ENCODE measurements at regions not wholly inside any gene's neighbourhood (a gene's known extent, or its start where the extent isn't known, plus 50 kb on each side); places are given as distances from the start of the nearest gene placed in this dataset.

DNA sequence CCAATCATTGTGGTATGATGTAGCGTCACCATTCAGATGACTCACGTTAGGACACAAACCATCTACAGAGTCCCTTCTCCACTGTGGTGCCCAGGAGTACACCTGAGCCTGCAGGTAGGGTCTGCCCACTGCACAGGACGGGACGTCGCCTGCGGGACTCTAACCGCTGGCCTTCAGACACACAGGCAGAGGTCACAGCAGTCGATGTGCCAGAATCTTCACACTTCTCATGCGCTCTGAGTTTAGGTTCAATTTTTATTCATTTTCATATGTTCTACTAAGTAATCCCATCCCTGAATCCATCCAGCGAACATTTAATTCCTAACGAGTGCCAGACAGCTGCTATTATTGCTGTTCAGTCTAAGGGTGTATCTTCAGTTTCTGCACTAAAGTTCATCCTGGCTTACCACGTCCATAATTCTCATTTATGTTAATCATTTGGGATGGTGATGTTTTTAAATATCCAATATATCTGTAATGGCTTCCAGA, 73.3 kb downstream of the CXCL12 start:
- DNase-seq (ENCODE audit: insufficient read length) (no peak), FAIRE-seq (no peak)
- TF ChIP-seq POLR2AphosphoS5 (IDR thresholded peaks at IDR 0.05; ENCODE audit: low read depth, low read length), result no peak
- TF ChIP-seq TAF1 (IDR thresholded peaks at IDR 0.05; ENCODE audit: borderline replicate concordance, low read depth, low read length), result no peak
- TF ChIP-seq POLR2A (IDR thresholded peaks at IDR 0.05; ENCODE audit: low read depth, low read length), result no peak

DNA sequence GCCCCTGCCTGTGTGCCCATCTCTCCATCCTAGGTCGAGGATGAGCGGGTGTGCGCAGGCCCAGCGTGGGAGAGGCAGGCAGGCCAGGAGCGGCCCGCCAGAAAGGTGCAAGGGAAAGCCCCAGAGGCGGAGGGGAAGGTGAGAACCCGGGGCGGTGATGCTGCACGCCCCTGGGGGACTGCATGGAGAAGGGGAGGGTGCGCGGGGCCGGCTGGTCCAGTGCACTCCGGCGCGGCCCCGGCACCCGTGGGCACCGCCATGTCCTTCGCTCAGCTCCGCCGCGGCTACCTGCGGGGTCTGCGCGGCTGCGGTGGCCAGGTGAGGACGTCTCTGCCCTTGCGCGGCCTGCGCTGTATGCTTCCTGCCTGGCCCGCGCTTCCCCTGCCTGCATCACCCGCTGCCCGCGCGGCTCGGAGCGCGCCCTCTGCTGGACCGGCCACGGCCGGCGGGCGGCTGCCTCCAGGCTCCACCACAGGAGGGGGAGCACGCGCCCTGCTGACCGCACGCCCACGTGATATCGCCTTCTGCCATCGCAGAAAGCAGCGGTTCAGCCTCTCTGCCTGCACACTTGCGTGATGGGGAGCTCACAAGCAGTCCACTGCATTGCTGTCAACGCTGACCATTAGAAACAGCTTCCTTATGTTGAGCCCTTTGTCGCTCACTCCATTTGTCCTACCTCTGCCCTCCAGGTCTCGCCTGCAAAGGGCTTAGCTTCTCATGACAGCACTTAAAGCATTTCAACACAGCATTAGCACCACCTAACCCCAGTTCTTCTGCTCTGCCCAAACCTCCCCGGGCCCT, 73.9 kb downstream of the CXCL12 start:
- no peak for TF ChIP-seq POLR2A (IDR thresholded peaks at IDR 0.05; ENCODE audit: low read depth, low read length)
- no peak for TF ChIP-seq POLR2AphosphoS5 (IDR thresholded peaks at IDR 0.05; ENCODE audit: low read depth, low read length)
- TF ChIP-seq TAF1 (IDR thresholded peaks at IDR 0.05; ENCODE audit: borderline replicate concordance, low read depth, low read length), result no peak
- DNase-seq (ENCODE audit: insufficient read length), result peak; percentile 67
- peak; percentile 97 for FAIRE-seq

DNA sequence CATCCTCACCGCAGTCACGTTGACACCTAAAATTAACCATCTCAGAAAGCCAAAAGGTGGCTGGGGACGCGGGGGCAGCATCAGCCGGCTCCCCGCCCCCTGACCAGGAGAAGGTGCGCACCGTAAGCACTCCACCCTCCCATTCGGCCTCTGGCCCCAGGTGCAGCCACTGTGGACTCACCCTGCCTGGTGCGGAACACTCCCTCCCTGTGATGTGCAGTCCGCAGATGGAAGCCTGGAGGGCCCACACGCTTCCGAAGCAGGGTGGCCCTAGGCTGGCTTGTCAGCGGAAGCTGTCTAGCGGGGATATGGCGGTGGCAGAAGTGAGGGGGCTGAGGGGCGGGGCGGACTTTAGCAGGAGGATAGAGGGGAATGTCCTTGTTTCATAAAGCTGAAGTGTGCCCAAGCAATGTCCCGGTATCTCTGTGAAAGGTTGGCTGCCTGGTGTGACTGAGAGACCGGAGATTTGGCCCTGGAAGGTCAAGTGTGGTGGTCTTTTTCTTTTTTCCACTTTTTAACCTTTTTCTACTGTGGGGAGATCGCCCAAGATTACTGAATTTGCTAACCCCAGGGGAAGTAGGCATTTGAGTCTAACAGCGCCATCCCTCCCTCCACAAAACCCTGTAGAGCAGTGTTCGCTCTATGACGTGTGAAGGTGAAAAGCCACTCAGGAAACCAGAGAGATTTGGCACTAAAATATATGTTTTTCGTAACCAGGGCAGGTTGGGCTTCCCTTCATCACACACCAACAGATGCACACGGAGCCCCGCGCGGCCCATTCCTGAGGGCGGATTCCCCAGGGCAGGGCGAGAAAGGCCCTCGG, 74.7 kb downstream of the CXCL12 start:
- TF ChIP-seq POLR2A (IDR thresholded peaks at IDR 0.05; ENCODE audit: low read depth, low read length), result no peak
- TF ChIP-seq TAF1 (IDR thresholded peaks at IDR 0.05; ENCODE audit: borderline replicate concordance, low read depth, low read length), result no peak
- TF ChIP-seq POLR2AphosphoS5 (IDR thresholded peaks at IDR 0.05; ENCODE audit: low read depth, low read length), result no peak
- DNase-seq (ENCODE audit: insufficient read length) (no peak), FAIRE-seq (no peak)

DNA sequence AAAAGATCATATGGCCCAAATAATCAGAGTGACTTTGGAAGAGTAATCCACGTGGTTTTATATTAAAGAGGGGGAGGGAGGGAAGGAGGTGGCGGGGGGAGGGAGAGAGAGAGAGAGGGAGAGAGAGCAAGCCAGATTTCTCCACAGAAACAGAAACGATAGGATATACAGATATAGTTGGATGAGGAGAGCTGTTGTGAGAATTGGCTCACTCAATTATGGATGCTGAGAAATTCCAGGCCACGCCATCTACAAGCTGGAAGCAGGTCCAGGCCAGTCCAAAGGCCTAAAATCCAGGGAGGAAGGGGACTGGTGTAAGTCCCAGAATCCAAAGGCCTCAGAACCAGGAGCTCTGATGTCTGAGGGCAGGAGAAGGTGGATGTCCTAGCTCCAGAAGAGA, 75.5 kb downstream of the CXCL12 start:
- TF ChIP-seq POLR2AphosphoS5 (IDR thresholded peaks at IDR 0.05; ENCODE audit: low read depth, low read length) (no peak), POLR2A (IDR thresholded peaks at IDR 0.05; ENCODE audit: low read depth, low read length) (no peak), TAF1 (IDR thresholded peaks at IDR 0.05; ENCODE audit: borderline replicate concordance, low read depth, low read length) (no peak)
- DNase-seq (ENCODE audit: insufficient read length) (no peak), FAIRE-seq (no peak)

DNA sequence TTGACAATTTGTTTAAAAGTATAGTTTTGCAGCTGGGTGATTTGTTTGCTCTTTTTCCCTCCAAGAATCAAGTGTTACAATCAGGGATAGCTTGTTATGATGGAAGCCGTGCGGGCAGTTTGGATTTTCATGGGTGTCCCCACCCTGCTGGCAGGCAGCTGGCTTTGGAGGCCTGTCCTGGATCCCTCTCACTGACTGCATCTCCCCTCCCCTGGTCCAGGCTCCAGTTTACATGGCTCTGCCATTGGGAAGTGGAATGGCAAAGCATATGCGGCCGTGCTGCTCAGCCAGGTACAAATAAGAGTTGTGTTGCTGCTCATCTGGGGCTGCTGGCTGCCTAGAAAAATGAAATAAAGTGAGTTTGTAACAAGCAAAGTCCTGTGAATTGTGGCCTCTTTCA, 76.0 kb downstream of the CXCL12 start:
- DNase-seq (ENCODE audit: insufficient read length) (no peak), FAIRE-seq (no peak)
- TF ChIP-seq POLR2A (IDR thresholded peaks at IDR 0.05; ENCODE audit: low read depth, low read length) (no peak), TAF1 (IDR thresholded peaks at IDR 0.05; ENCODE audit: borderline replicate concordance, low read depth, low read length) (no peak), POLR2AphosphoS5 (IDR thresholded peaks at IDR 0.05; ENCODE audit: low read depth, low read length) (no peak)

DNA sequence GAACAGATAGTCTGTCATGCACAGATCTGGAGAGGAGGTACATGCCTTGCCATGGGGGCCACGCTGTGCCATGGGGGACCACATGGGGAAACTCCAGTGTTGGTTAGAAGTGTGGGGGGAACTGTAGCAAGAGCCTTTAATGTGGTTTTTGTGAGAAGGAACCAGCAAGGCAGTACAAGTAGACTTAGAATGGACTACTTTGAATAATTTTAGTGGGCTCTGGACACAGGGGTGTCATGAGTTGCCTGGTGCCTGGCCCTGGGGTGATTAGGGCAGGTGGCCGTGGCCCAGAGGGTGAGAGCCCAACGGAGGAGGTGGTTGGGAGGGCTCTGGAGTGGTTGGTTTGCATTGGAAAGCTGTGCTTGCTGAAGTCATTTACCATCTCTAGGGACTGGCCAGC, 77.2 kb downstream of the CXCL12 start:
- DNase-seq (ENCODE audit: insufficient read length), result no peak
- TF ChIP-seq POLR2AphosphoS5 (IDR thresholded peaks at IDR 0.05; ENCODE audit: low read depth, low read length), result no peak
- TF ChIP-seq TAF1 (IDR thresholded peaks at IDR 0.05; ENCODE audit: borderline replicate concordance, low read depth, low read length), result no peak
- no peak for TF ChIP-seq POLR2A (IDR thresholded peaks at IDR 0.05; ENCODE audit: low read depth, low read length)

DNA sequence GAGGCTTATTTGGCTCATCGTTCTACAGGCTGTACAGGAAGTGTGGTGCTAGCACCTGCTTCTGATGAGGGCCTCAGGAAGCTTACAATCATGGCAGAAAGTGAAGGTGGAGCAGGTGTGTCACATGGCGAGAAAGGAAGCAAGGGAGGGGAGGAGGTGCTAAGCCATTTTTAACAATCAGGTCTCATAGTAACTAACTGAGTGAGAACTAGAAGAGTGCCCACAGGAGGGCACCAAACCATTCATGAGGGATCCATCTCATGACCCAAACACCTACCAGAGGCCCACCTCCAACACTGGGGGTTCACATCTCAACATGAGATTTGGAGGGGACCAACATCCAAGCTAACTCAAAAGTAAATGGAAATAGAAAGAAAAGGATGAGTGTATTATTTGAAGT, 78.1 kb downstream of the CXCL12 start:
- TF ChIP-seq POLR2A (IDR thresholded peaks at IDR 0.05; ENCODE audit: low read depth, low read length) (no peak), POLR2AphosphoS5 (IDR thresholded peaks at IDR 0.05; ENCODE audit: low read depth, low read length) (no peak), TAF1 (IDR thresholded peaks at IDR 0.05; ENCODE audit: borderline replicate concordance, low read depth, low read length) (no peak)
- DNase-seq (ENCODE audit: insufficient read length) (no peak), FAIRE-seq (no peak)

More for the DNA sequence above, 77.2 kb downstream of the CXCL12 start:
- no peak for FAIRE-seq

DNA sequence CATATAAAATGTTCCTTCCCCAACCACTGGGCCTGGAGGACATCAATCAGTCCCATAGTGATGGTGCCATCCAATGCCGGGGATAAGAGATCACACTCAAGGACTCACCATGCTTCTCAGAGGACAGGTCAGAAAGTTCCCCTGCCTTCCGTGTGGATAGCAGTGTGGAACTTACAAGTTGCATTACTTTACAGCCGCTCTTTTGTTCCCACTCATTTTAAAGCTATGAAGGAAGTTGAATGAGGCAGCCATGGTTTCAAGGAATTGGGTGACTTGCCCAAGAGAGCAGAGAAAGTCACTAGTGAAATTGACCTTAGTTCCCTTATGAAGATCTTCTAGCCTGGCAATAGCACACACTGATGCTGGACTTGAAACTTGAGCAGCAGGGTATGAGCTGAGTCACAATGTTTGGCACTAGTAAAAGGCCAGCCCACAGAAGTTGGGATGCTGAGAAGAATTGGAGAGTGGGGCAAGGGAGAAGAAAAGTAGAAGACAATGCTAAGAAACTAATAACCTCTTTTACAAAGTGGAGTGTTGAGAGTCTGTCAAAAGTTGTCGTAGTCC, 78.7 kb downstream of the CXCL12 start:
- DNase-seq (ENCODE audit: insufficient read length), result no peak
- no peak for FAIRE-seq
- TF ChIP-seq POLR2A (IDR thresholded peaks at IDR 0.05; ENCODE audit: low read depth, low read length), result no peak
- no peak for TF ChIP-seq TAF1 (IDR thresholded peaks at IDR 0.05; ENCODE audit: borderline replicate concordance, low read depth, low read length)
- no peak for TF ChIP-seq POLR2AphosphoS5 (IDR thresholded peaks at IDR 0.05; ENCODE audit: low read depth, low read length)

DNA sequence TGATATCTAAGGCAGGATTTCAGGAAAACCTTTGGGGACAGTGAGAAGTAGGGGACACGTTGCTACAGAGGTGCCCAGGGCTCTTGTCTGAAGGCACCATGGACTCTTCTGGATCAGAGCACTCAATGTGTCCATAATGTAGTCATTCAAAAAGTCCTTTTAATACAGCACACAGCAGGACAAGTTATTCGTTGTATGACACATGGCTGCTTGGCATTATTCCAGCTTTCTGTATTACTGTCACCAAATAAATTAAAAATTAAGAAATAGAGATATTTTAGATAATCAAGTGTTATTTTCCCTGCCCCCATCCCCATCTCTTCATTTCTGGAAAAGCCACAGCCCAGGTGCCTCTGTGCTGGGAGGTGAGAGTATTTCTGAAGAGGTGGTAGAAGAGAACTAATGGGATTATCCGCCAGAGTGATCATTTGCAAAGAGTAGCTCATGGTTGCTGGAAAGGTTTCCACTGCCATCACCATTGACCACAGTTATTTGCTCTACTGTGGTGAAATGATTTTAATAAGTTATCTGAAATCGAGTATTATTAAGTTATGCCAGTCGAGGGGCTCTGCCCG, 83.0 kb downstream of the CXCL12 start:
- FAIRE-seq (no peak), DNase-seq (ENCODE audit: insufficient read length) (no peak)
- no peak for TF ChIP-seq POLR2AphosphoS5 (IDR thresholded peaks at IDR 0.05; ENCODE audit: low read depth, low read length)
- TF ChIP-seq POLR2A (IDR thresholded peaks at IDR 0.05; ENCODE audit: low read depth, low read length), result no peak

DNA sequence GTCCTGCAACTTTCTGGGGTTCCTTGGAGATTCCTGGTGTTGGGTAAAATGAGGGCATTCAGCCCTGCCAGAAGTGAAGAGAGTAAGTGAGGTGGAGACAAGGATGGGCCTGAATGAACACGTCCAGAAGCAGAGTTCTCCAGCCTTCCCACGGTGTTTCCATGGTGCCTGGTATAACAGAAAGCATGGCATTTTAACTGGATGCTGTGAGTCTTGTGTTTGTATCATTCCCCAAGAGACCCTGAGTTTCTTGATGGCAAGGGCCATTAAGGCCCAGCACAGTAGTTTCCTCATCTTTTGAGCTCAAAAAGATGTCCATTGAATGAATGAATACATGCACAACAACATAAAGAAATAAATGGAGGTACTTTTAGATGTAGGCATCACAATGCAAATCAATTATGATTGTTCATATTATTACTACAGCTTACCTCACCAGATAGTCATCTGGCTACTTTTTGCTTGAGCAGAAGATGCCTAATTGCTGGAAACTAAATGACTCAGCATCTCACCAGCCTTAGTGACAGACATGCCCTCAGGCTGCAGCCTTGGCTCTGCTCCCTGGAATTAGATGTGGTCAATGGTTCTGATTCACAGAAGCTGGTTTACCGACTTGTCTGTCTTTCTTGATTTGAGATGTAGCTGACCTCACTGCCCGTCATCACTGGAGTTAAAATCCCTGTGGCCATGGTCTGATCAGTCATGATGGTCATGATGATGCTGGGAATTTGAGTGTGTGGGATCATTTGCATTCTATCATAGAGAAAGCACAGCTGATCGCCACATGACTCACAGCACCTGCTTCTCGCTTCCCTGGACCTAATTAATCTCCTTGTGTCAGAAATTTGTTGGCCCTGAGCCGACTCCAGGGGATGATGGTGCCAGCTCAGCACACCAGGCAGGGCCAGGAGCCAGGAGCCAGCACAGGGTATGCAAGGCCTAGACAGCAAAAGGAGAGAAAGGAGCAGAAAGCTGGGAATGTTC, 83.9 kb downstream of the CXCL12 start:
- FAIRE-seq, result peak; percentile 95
- no peak for DNase-seq (ENCODE audit: insufficient read length)
- TF ChIP-seq TAF1 (IDR thresholded peaks at IDR 0.05; ENCODE audit: borderline replicate concordance, low read depth, low read length) (no peak), POLR2AphosphoS5 (IDR thresholded peaks at IDR 0.05; ENCODE audit: low read depth, low read length) (no peak)

All from GM12892 (cell line).